Stomach (tissue), 4 donors: ENCODE measurements at regions not wholly inside any gene's neighbourhood (a gene's known extent, or its start where the extent isn't known, plus 50 kb on each side); places are given as distances from the start of the nearest gene placed in this dataset.

Source experiments
- EP300 ChIP-seq: sonication (generic); formaldehyde crosslinking; IDR thresholded peaks from one replicate; pipeline ENCODE4 v1.6.1; 2017; ENCODE audit warnings: antibody characterized with exemption
- POLR2A ChIP-seq, 4 donors: fragments of 450-650 bp; IDR thresholded peaks; one replicate each; pipeline ENCODE4 v1.6.1; 2016; ENCODE audit warnings: antibody characterized with exemption in 4 of 4, control low read depth in 2 of 4, mild to moderate bottlenecking in 1 of 4, moderate library complexity in 1 of 4
- POLR2AphosphoS5 ChIP-seq, 3 donors: sonication (generic); formaldehyde crosslinking; IDR thresholded peaks; one replicate each; pipeline ENCODE4 v1.6.1; 2016; ENCODE audit warnings: antibody characterized with exemption in 3 of 3
- TF ChIP-seq, protein P1 (sequence below), 7 experiments: fragments of 450-650 bp in 4 of 7; fragments of 200-600 bp in 3 of 7; sonication (generic) in 3 of 7; IDR thresholded peaks; one replicate each; pipeline ENCODE4 v1.5.1; 2016 to 2019; ENCODE audit warnings: antibody characterized with exemption in 7 of 7, control low read depth in 2 of 7, mild to moderate bottlenecking in 1 of 7

DNA sequence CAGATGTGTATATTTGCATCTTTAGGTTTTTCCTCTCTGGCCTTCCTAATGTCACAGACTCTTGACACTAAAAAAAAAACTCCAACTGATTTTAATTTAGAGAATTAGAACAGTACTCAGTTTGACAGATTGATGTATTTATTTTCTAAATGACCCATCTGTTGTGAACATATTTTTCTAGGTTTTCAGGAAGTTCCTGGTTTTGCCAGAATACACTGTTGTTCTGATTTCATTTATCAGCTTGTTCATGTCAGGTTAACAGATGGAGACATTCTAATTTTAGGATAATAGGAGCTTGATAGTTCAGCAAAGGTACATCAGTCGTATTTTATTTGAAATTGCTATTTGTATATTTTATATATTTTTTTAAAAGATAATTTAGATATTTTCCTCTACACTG, 133.4 kb downstream of the TANC2 start:
- TF ChIP-seq, protein P1, sequence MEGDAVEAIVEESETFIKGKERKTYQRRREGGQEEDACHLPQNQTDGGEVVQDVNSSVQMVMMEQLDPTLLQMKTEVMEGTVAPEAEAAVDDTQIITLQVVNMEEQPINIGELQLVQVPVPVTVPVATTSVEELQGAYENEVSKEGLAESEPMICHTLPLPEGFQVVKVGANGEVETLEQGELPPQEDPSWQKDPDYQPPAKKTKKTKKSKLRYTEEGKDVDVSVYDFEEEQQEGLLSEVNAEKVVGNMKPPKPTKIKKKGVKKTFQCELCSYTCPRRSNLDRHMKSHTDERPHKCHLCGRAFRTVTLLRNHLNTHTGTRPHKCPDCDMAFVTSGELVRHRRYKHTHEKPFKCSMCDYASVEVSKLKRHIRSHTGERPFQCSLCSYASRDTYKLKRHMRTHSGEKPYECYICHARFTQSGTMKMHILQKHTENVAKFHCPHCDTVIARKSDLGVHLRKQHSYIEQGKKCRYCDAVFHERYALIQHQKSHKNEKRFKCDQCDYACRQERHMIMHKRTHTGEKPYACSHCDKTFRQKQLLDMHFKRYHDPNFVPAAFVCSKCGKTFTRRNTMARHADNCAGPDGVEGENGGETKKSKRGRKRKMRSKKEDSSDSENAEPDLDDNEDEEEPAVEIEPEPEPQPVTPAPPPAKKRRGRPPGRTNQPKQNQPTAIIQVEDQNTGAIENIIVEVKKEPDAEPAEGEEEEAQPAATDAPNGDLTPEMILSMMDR (IDR thresholded peaks at IDR 0.05) = no peak
- no peak for TF ChIP-seq POLR2AphosphoS5 (IDR thresholded peaks at IDR 0.05)
- no peak for TF ChIP-seq EP300
- no peak for TF ChIP-seq POLR2A (IDR thresholded peaks at IDR 0.05)
